ENCODE measurements at regions not wholly inside any gene's neighbourhood (a gene's known extent, or its start where the extent isn't known, plus 50 kb on each side); places are given as distances from the start of the nearest gene placed in this dataset.

DNA sequence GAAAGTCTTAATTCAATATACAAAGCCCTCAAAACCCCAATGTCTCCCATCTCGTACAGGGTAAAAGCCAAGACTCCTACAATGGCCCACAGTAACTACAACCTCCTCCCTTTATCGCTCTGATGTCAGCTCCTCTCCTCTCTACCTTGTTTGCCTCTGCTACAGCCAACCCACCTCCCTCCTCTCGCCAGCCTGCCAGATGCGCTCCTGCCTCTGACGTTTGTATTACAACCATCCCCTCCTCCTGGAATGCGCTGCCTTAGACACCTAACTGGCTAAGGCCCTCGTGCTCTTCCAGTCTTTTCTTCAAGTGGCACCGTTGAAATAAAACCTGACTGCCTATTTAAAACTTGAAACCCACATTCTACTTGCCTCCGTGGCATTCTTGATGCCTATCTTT lies 115.3 kb upstream of the MYO3A start:
- TF ChIP-seq, protein P1, sequence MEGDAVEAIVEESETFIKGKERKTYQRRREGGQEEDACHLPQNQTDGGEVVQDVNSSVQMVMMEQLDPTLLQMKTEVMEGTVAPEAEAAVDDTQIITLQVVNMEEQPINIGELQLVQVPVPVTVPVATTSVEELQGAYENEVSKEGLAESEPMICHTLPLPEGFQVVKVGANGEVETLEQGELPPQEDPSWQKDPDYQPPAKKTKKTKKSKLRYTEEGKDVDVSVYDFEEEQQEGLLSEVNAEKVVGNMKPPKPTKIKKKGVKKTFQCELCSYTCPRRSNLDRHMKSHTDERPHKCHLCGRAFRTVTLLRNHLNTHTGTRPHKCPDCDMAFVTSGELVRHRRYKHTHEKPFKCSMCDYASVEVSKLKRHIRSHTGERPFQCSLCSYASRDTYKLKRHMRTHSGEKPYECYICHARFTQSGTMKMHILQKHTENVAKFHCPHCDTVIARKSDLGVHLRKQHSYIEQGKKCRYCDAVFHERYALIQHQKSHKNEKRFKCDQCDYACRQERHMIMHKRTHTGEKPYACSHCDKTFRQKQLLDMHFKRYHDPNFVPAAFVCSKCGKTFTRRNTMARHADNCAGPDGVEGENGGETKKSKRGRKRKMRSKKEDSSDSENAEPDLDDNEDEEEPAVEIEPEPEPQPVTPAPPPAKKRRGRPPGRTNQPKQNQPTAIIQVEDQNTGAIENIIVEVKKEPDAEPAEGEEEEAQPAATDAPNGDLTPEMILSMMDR (IDR thresholded peaks at IDR 0.05), result no peak
- no peak for TF ChIP-seq ZFX (IDR thresholded peaks at IDR 0.05; ENCODE audit: borderline replicate concordance)

Data from 22Rv1 (cell line).